GM12878 (cell line): ENCODE measurements at regions not wholly inside any gene's neighbourhood (a gene's known extent, or its start where the extent isn't known, plus 50 kb on each side); places are given as distances from the start of the nearest gene placed in this dataset.

Source experiments
- HCFC1 ChIP-seq: fragments of 150-350 bp; IDR thresholded peaks from 2 replicates; pipeline ENCODE4 v1.6.1; 2014; ENCODE audit warnings: low read length
- HDAC2 ChIP-seq: fragments of 200-600 bp; sonication (generic); IDR thresholded peaks from 2 replicates; pipeline ENCODE4 v1.6.1; 2017
- KAT2A ChIP-seq: conservative IDR thresholded peaks from 2 replicates; pipeline ENCODE4 v1.6.1; 2011; ENCODE audit warnings: low read depth, low read length; ENCODE audit not compliant: control insufficient read depth
- NR2C2 ChIP-seq: IDR thresholded peaks from 2 replicates; pipeline ENCODE4 v1.6.1; 2011; ENCODE audit warnings: borderline replicate concordance, low read depth; ENCODE audit not compliant: control insufficient read depth, insufficient read length
- PML ChIP-seq: IDR thresholded peaks from 2 replicates; pipeline ENCODE4 v1.6.1; 2012; ENCODE audit warnings: low read length, inconsistent platforms
- RELA ChIP-seq: fragments of 450-650 bp; IDR thresholded peaks from 2 replicates; pipeline ENCODE4 v1.8.0; 2014; ENCODE audit warnings: borderline replicate concordance; ENCODE audit not compliant: partially characterized antibody
- RFX5 ChIP-seq: IDR thresholded peaks from 2 replicates; pipeline ENCODE4 v1.6.1; 2011; ENCODE audit warnings: low read depth, low read length, improper control_type of control experiment
- SP1 ChIP-seq: IDR thresholded peaks from one replicate; pipeline ENCODE4 v1.6.1; 2011; ENCODE audit warnings: low read depth, low read length
- SUPT20H ChIP-seq: IDR thresholded peaks from 2 replicates; pipeline ENCODE4 v1.6.1; 2011; ENCODE audit warnings: low read depth, mild to moderate bottlenecking, low read length, moderate library complexity, borderline replicate concordance; ENCODE audit not compliant: control insufficient read depth
- TF ChIP-seq, protein P1 (sequence below): fragments of 450-650 bp; IDR thresholded peaks from 2 replicates; pipeline ENCODE4 v1.6.1; 2017; ENCODE audit warnings: antibody characterized with exemption, mild to moderate bottlenecking, moderate library complexity
- TF ChIP-seq, protein P2 (sequence below), 3 experiments: IDR thresholded peaks in 2 of 3; conservative IDR thresholded peaks in 1 of 3; 2 replicates each; pipeline ENCODE4 v1.5.1; 2011; ENCODE audit warnings: low read depth in 3 of 3, low read length in 3 of 3, mild to moderate bottlenecking in 3 of 3, control low read depth in 2 of 3, moderate library complexity in 2 of 3, inconsistent platforms in 1 of 3, mixed read lengths in 1 of 3; ENCODE audit not compliant: control insufficient read depth in 2 of 3, insufficient read depth in 1 of 3; ENCODE audit errors: extremely low read depth in 1 of 3
- TF ChIP-seq, protein P3 (sequence below): IDR thresholded peaks from 2 replicates; pipeline ENCODE4 v1.6.1; 2012; ENCODE audit warnings: low read length, inconsistent platforms

DNA sequence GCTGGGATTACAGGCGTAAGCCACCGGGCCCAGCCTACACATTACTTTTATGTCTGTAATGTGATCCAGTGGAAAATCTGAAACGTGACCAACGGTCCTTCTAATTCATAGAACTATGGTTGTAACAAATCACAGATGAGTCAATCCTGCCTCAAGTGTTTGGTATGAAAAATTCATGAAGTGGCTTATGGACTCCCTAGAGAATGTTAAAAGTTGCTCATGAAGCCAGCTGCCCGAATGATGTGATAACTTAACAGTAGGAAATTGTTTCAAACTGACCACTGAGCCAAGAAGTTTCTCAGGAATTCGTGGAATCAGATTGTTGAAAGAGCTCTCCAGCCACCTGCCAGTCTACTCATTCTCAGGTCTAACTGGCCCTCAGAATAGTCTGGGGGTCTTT is 59.4 kb upstream of the FARP1 start:
- no peak for TF ChIP-seq RFX5
- no peak for TF ChIP-seq NR2C2
- TF ChIP-seq, protein P1, sequence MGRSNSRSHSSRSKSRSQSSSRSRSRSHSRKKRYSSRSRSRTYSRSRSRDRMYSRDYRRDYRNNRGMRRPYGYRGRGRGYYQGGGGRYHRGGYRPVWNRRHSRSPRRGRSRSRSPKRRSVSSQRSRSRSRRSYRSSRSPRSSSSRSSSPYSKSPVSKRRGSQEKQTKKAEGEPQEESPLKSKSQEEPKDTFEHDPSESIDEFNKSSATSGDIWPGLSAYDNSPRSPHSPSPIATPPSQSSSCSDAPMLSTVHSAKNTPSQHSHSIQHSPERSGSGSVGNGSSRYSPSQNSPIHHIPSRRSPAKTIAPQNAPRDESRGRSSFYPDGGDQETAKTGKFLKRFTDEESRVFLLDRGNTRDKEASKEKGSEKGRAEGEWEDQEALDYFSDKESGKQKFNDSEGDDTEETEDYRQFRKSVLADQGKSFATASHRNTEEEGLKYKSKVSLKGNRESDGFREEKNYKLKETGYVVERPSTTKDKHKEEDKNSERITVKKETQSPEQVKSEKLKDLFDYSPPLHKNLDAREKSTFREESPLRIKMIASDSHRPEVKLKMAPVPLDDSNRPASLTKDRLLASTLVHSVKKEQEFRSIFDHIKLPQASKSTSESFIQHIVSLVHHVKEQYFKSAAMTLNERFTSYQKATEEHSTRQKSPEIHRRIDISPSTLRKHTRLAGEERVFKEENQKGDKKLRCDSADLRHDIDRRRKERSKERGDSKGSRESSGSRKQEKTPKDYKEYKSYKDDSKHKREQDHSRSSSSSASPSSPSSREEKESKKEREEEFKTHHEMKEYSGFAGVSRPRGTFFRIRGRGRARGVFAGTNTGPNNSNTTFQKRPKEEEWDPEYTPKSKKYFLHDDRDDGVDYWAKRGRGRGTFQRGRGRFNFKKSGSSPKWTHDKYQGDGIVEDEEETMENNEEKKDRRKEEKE: no peak
- TF ChIP-seq SP1: no peak
- no peak for TF ChIP-seq KAT2A
- TF ChIP-seq SUPT20H: no peak
- TF ChIP-seq PML: no peak
- TF ChIP-seq, protein P2, sequence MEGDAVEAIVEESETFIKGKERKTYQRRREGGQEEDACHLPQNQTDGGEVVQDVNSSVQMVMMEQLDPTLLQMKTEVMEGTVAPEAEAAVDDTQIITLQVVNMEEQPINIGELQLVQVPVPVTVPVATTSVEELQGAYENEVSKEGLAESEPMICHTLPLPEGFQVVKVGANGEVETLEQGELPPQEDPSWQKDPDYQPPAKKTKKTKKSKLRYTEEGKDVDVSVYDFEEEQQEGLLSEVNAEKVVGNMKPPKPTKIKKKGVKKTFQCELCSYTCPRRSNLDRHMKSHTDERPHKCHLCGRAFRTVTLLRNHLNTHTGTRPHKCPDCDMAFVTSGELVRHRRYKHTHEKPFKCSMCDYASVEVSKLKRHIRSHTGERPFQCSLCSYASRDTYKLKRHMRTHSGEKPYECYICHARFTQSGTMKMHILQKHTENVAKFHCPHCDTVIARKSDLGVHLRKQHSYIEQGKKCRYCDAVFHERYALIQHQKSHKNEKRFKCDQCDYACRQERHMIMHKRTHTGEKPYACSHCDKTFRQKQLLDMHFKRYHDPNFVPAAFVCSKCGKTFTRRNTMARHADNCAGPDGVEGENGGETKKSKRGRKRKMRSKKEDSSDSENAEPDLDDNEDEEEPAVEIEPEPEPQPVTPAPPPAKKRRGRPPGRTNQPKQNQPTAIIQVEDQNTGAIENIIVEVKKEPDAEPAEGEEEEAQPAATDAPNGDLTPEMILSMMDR (IDR thresholded peaks at IDR 0.05 in 2 of 3, conservative IDR thresholded peaks at IDR 0.05 in 1 of 3; ENCODE audit: control insufficient read depth in 2 of 3, extremely low read depth in 1 of 3, insufficient read depth in 1 of 3, low read depth in 3 of 3, low read length in 3 of 3): no peak
- no peak for TF ChIP-seq HCFC1
- TF ChIP-seq, protein P3, sequence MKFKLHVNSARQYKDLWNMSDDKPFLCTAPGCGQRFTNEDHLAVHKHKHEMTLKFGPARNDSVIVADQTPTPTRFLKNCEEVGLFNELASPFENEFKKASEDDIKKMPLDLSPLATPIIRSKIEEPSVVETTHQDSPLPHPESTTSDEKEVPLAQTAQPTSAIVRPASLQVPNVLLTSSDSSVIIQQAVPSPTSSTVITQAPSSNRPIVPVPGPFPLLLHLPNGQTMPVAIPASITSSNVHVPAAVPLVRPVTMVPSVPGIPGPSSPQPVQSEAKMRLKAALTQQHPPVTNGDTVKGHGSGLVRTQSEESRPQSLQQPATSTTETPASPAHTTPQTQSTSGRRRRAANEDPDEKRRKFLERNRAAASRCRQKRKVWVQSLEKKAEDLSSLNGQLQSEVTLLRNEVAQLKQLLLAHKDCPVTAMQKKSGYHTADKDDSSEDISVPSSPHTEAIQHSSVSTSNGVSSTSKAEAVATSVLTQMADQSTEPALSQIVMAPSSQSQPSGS: no peak
- no peak for TF ChIP-seq RELA
- TF ChIP-seq HDAC2: no peak
